ENCODE measurements at regions not wholly inside any gene's neighbourhood (a gene's known extent, or its start where the extent isn't known, plus 50 kb on each side); places are given as distances from the start of the nearest gene placed in this dataset.
A peak's percentile ranks its signal among the peaks of the same experiment; 100 is the strongest.

GRCh38 chr12:42979746-42980145 lies 390.2 kb upstream of the PRICKLE1 start:
- Histone ChIP-seq H3K27me3 (ENCODE audit: control insufficient read depth in 1 of 2, insufficient read depth in 2 of 2, low read length in 1 of 2) (no peaks in the 10 kb centered on the region), H3K27ac (ENCODE audit: low read depth in 1 of 2, low read length in 2 of 2) (no peak overlapping the region), H3K9me3 (ENCODE audit: control insufficient read depth, low read length) (no peaks in the 10 kb centered on the region), H3K4me3 (ENCODE audit: low read length in 2 of 2) (no peak overlapping the region), H3K4me1 (ENCODE audit: control insufficient read depth in 1 of 2, insufficient read depth in 2 of 2, low read length in 2 of 2) (no peaks in the 10 kb centered on the region), H3K36me3 (ENCODE audit: control insufficient read depth in 1 of 2, insufficient read depth in 2 of 2, low read length in 1 of 2) (no peaks in the 10 kb centered on the region)
- ATAC-seq (ENCODE audit: low FRiP score) (no peak), DNase-seq (no peak)
- intact Hi-C loops (cut with DNase I): no loop called here

GRCh38 chr12:42978708-42979107 lies 389.2 kb upstream of the PRICKLE1 start:
- H3K27ac ChIP-seq (ENCODE audit: low read depth in 1 of 2, low read length in 2 of 2): no peak overlapping the region
- no peaks in the 10 kb centered on the region for H3K36me3 ChIP-seq (ENCODE audit: control insufficient read depth in 1 of 2, insufficient read depth in 2 of 2, low read length in 1 of 2)
- ATAC-seq (ENCODE audit: low FRiP score) (no peak), DNase-seq (no peak)
- intact Hi-C loops (cut with DNase I): no loop called here
- 84 to 94% methylated on average over 1 of the region's 1 CpG for WGBS, 2 donors
- H3K27me3 ChIP-seq (ENCODE audit: control insufficient read depth in 1 of 2, insufficient read depth in 2 of 2, low read length in 1 of 2): no peaks in the 10 kb centered on the region
- H3K4me1 ChIP-seq (ENCODE audit: control insufficient read depth in 1 of 2, insufficient read depth in 2 of 2, low read length in 2 of 2): no peaks in the 10 kb centered on the region
- no peak overlapping the region for H3K4me3 ChIP-seq (ENCODE audit: low read length in 2 of 2)
- no peaks in the 10 kb centered on the region for H3K9me3 ChIP-seq (ENCODE audit: control insufficient read depth, low read length)

GRCh38 chr12:42977451-42978230 lies 388.1 kb upstream of the PRICKLE1 start:
- no peak overlapping the region for H3K27ac ChIP-seq (ENCODE audit: low read depth in 1 of 2, low read length in 2 of 2)
- intact Hi-C loops (cut with DNase I): no loop called here
- H3K36me3 ChIP-seq (ENCODE audit: control insufficient read depth in 1 of 2, insufficient read depth in 2 of 2, low read length in 1 of 2): no peaks in the 10 kb centered on the region
- H3K4me3 ChIP-seq (ENCODE audit: low read length in 2 of 2): no peak overlapping the region
- no peaks in the 10 kb centered on the region for H3K27me3 ChIP-seq (ENCODE audit: control insufficient read depth in 1 of 2, insufficient read depth in 2 of 2, low read length in 1 of 2)
- ATAC-seq (ENCODE audit: low FRiP score) (no peak), DNase-seq (no peak)
- WGBS, 2 donors: 96 to 97% methylated on average over 1 of the region's 1 CpG
- H3K4me1 ChIP-seq (ENCODE audit: control insufficient read depth in 1 of 2, insufficient read depth in 2 of 2, low read length in 2 of 2): no peaks in the 10 kb centered on the region
- no peaks in the 10 kb centered on the region for H3K9me3 ChIP-seq (ENCODE audit: control insufficient read depth, low read length)

GRCh38 chr12:42976620-42977019 lies 387.1 kb upstream of the PRICKLE1 start:
- no peak overlapping the region for H3K4me3 ChIP-seq (ENCODE audit: low read length in 2 of 2)
- H3K27me3 ChIP-seq (ENCODE audit: control insufficient read depth in 1 of 2, insufficient read depth in 2 of 2, low read length in 1 of 2): no peaks in the 10 kb centered on the region
- no peak overlapping the region for H3K27ac ChIP-seq (ENCODE audit: low read depth in 1 of 2, low read length in 2 of 2)
- no peaks in the 10 kb centered on the region for H3K36me3 ChIP-seq (ENCODE audit: control insufficient read depth in 1 of 2, insufficient read depth in 2 of 2, low read length in 1 of 2)
- no peak for ATAC-seq (ENCODE audit: low FRiP score)
- intact Hi-C loops (cut with DNase I): no loop called here
- no peaks in the 10 kb centered on the region for H3K9me3 ChIP-seq (ENCODE audit: control insufficient read depth, low read length)
- DNase-seq: no peak
- H3K4me1 ChIP-seq (ENCODE audit: control insufficient read depth in 1 of 2, insufficient read depth in 2 of 2, low read length in 2 of 2): no peaks in the 10 kb centered on the region

GRCh38 chr12:42976122-42976521 lies 386.6 kb upstream of the PRICKLE1 start:
- H3K36me3 ChIP-seq (ENCODE audit: control insufficient read depth in 1 of 2, insufficient read depth in 2 of 2, low read length in 1 of 2): no peaks in the 10 kb centered on the region
- H3K9me3 ChIP-seq (ENCODE audit: control insufficient read depth, low read length): no peaks in the 10 kb centered on the region
- H3K27ac ChIP-seq (ENCODE audit: low read depth in 1 of 2, low read length in 2 of 2): no peak overlapping the region
- ATAC-seq (ENCODE audit: low FRiP score) (no peak), DNase-seq (no peak)
- H3K27me3 ChIP-seq (ENCODE audit: control insufficient read depth in 1 of 2, insufficient read depth in 2 of 2, low read length in 1 of 2): no peaks in the 10 kb centered on the region
- WGBS, 2 donors: 88 to 90% methylated on average over 3 of the region's 3 CpGs
- intact Hi-C loops (cut with DNase I): no loop called here
- no peak overlapping the region for H3K4me3 ChIP-seq (ENCODE audit: low read length in 2 of 2)
- H3K4me1 ChIP-seq (ENCODE audit: control insufficient read depth in 1 of 2, insufficient read depth in 2 of 2, low read length in 2 of 2): no peaks in the 10 kb centered on the region

GRCh38 chr12:42969355-42969754 lies 379.8 kb upstream of the PRICKLE1 start:
- no peak overlapping the region for H3K27ac ChIP-seq (ENCODE audit: low read depth in 1 of 2, low read length in 2 of 2)
- no peaks in the 10 kb centered on the region for H3K27me3 ChIP-seq (ENCODE audit: control insufficient read depth in 1 of 2, insufficient read depth in 2 of 2, low read length in 1 of 2)
- H3K36me3 ChIP-seq (ENCODE audit: control insufficient read depth in 1 of 2, insufficient read depth in 2 of 2, low read length in 1 of 2): no peaks in the 10 kb centered on the region
- peak; percentile 64 for ATAC-seq (ENCODE audit: low FRiP score)
- WGBS, 2 donors: 71 to 79% methylated on average over 5 of the region's 5 CpGs
- DNase-seq: no peak
- no peak overlapping the region for H3K4me3 ChIP-seq (ENCODE audit: low read length in 2 of 2)
- no peaks in the 10 kb centered on the region for H3K9me3 ChIP-seq (ENCODE audit: control insufficient read depth, low read length)
- no peaks in the 10 kb centered on the region for H3K4me1 ChIP-seq (ENCODE audit: control insufficient read depth in 1 of 2, insufficient read depth in 2 of 2, low read length in 2 of 2)
- intact Hi-C loops (cut with DNase I): no loop called here

GRCh38 chr12:42968426-42968825 lies 378.9 kb upstream of the PRICKLE1 start:
- ATAC-seq (ENCODE audit: low FRiP score) (no peak), DNase-seq (no peak)
- no peak overlapping the region for H3K27ac ChIP-seq (ENCODE audit: low read depth in 1 of 2, low read length in 2 of 2)
- H3K4me3 ChIP-seq (ENCODE audit: low read length in 2 of 2): no peak overlapping the region
- H3K4me1 ChIP-seq (ENCODE audit: control insufficient read depth in 1 of 2, insufficient read depth in 2 of 2, low read length in 2 of 2): no peaks in the 10 kb centered on the region
- H3K36me3 ChIP-seq (ENCODE audit: control insufficient read depth in 1 of 2, insufficient read depth in 2 of 2, low read length in 1 of 2): no peaks in the 10 kb centered on the region
- intact Hi-C loops (cut with DNase I): no loop called here
- WGBS, 2 donors: 72 to 76% methylated on average over 1 of the region's 1 CpG
- H3K9me3 ChIP-seq (ENCODE audit: control insufficient read depth, low read length): no peaks in the 10 kb centered on the region
- H3K27me3 ChIP-seq (ENCODE audit: control insufficient read depth in 1 of 2, insufficient read depth in 2 of 2, low read length in 1 of 2): no peaks in the 10 kb centered on the region

GRCh38 chr12:42967850-42968249 lies 378.3 kb upstream of the PRICKLE1 start:
- intact Hi-C loops (cut with DNase I): no loop called here
- ATAC-seq (ENCODE audit: low FRiP score): no peak

GRCh38 chr12:42963988-42964387 lies 374.4 kb upstream of the PRICKLE1 start:
- H3K27me3 ChIP-seq (ENCODE audit: control insufficient read depth in 1 of 2, insufficient read depth in 2 of 2, low read length in 1 of 2): no peaks in the 10 kb centered on the region

More at GRCh38 chr12:42967850-42968249, 378.3 kb upstream of the PRICKLE1 start:
- Histone ChIP-seq H3K27me3 (ENCODE audit: control insufficient read depth in 1 of 2, insufficient read depth in 2 of 2, low read length in 1 of 2) (no peaks in the 10 kb centered on the region), H3K9me3 (ENCODE audit: control insufficient read depth, low read length) (no peaks in the 10 kb centered on the region), H3K27ac (ENCODE audit: low read depth in 1 of 2, low read length in 2 of 2) (no peak overlapping the region), H3K36me3 (ENCODE audit: control insufficient read depth in 1 of 2, insufficient read depth in 2 of 2, low read length in 1 of 2) (no peaks in the 10 kb centered on the region), H3K4me1 (ENCODE audit: control insufficient read depth in 1 of 2, insufficient read depth in 2 of 2, low read length in 2 of 2) (no peaks in the 10 kb centered on the region), H3K4me3 (ENCODE audit: low read length in 2 of 2) (no peak overlapping the region)
- WGBS, 2 donors: 86 to 89% methylated on average over 3 of the region's 3 CpGs
- no peak for DNase-seq

More at GRCh38 chr12:42963988-42964387, 374.4 kb upstream of the PRICKLE1 start:
- H3K27ac ChIP-seq (ENCODE audit: low read depth in 1 of 2, low read length in 2 of 2): no peak overlapping the region
- ATAC-seq (ENCODE audit: low FRiP score): no peak
- no peak overlapping the region for H3K4me3 ChIP-seq (ENCODE audit: low read length in 2 of 2)
- intact Hi-C loops (cut with DNase I): no loop called here
- H3K4me1 ChIP-seq (ENCODE audit: control insufficient read depth in 1 of 2, insufficient read depth in 2 of 2, low read length in 2 of 2): no peaks in the 10 kb centered on the region
- H3K36me3 ChIP-seq (ENCODE audit: control insufficient read depth in 1 of 2, insufficient read depth in 2 of 2, low read length in 1 of 2): no peaks in the 10 kb centered on the region
- DNase-seq: no peak
- WGBS, 2 donors: 64 to 73% methylated on average over 3 of the region's 3 CpGs
- H3K9me3 ChIP-seq (ENCODE audit: control insufficient read depth, low read length): no peaks in the 10 kb centered on the region
